HEK293 (cell line): ENCODE measurements at regions not wholly inside any gene's neighbourhood (a gene's known extent, or its start where the extent isn't known, plus 50 kb on each side); places are given as distances from the start of the nearest gene placed in this dataset.

ENCODE experiments used
- CTCF ChIA-PET: fragments of 350-600 bp; formaldehyde crosslinking; extraction: SDS; loops from one replicate; lab custom pipeline; 2021; ENCODE audit warnings: antibody characterized with exemption; lab: Yijun Ruan, JAX
- POLR2A ChIA-PET: fragments of 300-600 bp; formaldehyde crosslinking; extraction: SDS; loops from one replicate; lab custom pipeline; 2020; ENCODE audit warnings: antibody characterized with exemption, inconsistent platforms; lab: Yijun Ruan, JAX
- H3K27ac ChIP-seq: fragments of 200-500 bp; sonication (Bioruptor generic); 2 replicates; pipeline ENCODE4 v1.5.1; 2014; ENCODE audit warnings: low read depth, low read length, control low read depth, inconsistent platforms; ENCODE audit errors: extremely low read depth
- H3K36me3 ChIP-seq, 2 experiments: fragments of 200-500 bp in 1 of 2; sonication (Bioruptor generic) in 1 of 2; 1 replicate in 1 of 2; 2 replicates in 1 of 2; pipeline ENCODE4 v1.5.1; 2014 to 2017; ENCODE audit warnings: inconsistent platforms in 2 of 2, low read length in 2 of 2; ENCODE audit not compliant: control insufficient read depth in 2 of 2, insufficient read depth in 1 of 2
- H3K4me1 ChIP-seq: fragments of 200-500 bp; sonication (Bioruptor generic); 2 replicates; pipeline ENCODE4 v1.5.1; 2014; ENCODE audit warnings: mild to moderate bottlenecking, low read length, inconsistent platforms; ENCODE audit not compliant: control insufficient read depth, insufficient read depth
- H3K4me3 ChIP-seq: 2 replicates; pipeline ENCODE4 v1.5.1; 2011; ENCODE audit warnings: low read depth, mild to moderate bottlenecking, control low read depth, low read length, moderate library complexity
- H3K9me3 ChIP-seq: fragments of 200-500 bp; sonication (Bioruptor generic); 2 replicates; pipeline ENCODE4 v1.5.1; 2014; ENCODE audit warnings: low read depth, low read length, inconsistent platforms; ENCODE audit not compliant: control insufficient read depth, insufficient read depth
- GLI2 ChIP-seq: fragments of 450-650 bp; formaldehyde crosslinking; IDR thresholded peaks from 2 replicates; pipeline ENCODE4; 2017; ENCODE audit warnings: missing biosample characterization, missing genetic modification characterization, low read depth, borderline replicate concordance
- GLIS1 ChIP-seq: fragments of 450-650 bp; formaldehyde crosslinking; IDR thresholded peaks from 2 replicates; pipeline ENCODE4 v1.5.1; 2016; ENCODE audit warnings: missing biosample characterization, missing genetic modification characterization
- GLIS2 ChIP-seq: fragments of 450-650 bp; formaldehyde crosslinking; IDR thresholded peaks from 2 replicates; pipeline ENCODE4 v1.5.1; 2016; ENCODE audit warnings: missing biosample characterization, missing genetic modification characterization
- TRIM28 ChIP-seq: IDR thresholded peaks from 2 replicates; pipeline ENCODE4 v1.6.1; 2011; ENCODE audit warnings: low read length, control low read depth, borderline replicate concordance
- ZNF138 ChIP-seq: fragments of 450-650 bp; formaldehyde crosslinking; IDR thresholded peaks from 2 replicates; pipeline ENCODE4 v1.5.1; 2016; ENCODE audit warnings: missing biosample characterization, missing genetic modification characterization, borderline replicate concordance
- ZNF174 ChIP-seq: fragments of 450-650 bp; formaldehyde crosslinking; IDR thresholded peaks from 2 replicates; pipeline ENCODE4 v1.5.0; 2017; ENCODE audit warnings: missing biosample characterization, mild to moderate bottlenecking, missing genetic modification characterization
- ZNF214 ChIP-seq: fragments of 450-650 bp; formaldehyde crosslinking; IDR thresholded peaks from 2 replicates; pipeline ENCODE4 v1.5.1; 2017; ENCODE audit warnings: missing biosample characterization, mild to moderate bottlenecking, missing genetic modification characterization, borderline replicate concordance
- ZNF335 ChIP-seq: fragments of 450-650 bp; formaldehyde crosslinking; conservative IDR thresholded peaks from 2 replicates; pipeline ENCODE4 v1.5.1; 2016; ENCODE audit warnings: missing biosample characterization, missing genetic modification characterization
- ZNF341 ChIP-seq: fragments of 450-650 bp; formaldehyde crosslinking; IDR thresholded peaks from 2 replicates; pipeline ENCODE4; 2016; ENCODE audit warnings: low read depth, missing biosample characterization, missing genetic modification characterization
- ZNF366 ChIP-seq: fragments of 450-650 bp; formaldehyde crosslinking; conservative IDR thresholded peaks from 2 replicates; pipeline ENCODE4 v1.5.1; 2016; ENCODE audit warnings: missing biosample characterization, missing genetic modification characterization
- ZNF510 ChIP-seq: fragments of 450-650 bp; formaldehyde crosslinking; IDR thresholded peaks from 2 replicates; pipeline ENCODE4 v1.5.1; 2018; ENCODE audit warnings: mild to moderate bottlenecking, missing genetic modification characterization, missing biosample characterization; ENCODE audit not compliant: insufficient replicate concordance
- ZNF654 ChIP-seq: fragments of 450-650 bp; formaldehyde crosslinking; IDR thresholded peaks from 2 replicates; pipeline ENCODE4 v1.5.1; 2016; ENCODE audit warnings: low read depth, missing biosample characterization, missing genetic modification characterization
- ZNF670 ChIP-seq: fragments of 450-650 bp; formaldehyde crosslinking; IDR thresholded peaks from 2 replicates; pipeline ENCODE4 v1.5.1; 2016; ENCODE audit warnings: missing biosample characterization, missing genetic modification characterization, low read depth
- ZNF701 ChIP-seq: fragments of 450-650 bp; formaldehyde crosslinking; IDR thresholded peaks from 2 replicates; pipeline ENCODE4 v1.5.1; 2016; ENCODE audit warnings: missing biosample characterization, missing genetic modification characterization
- ZSCAN23 ChIP-seq: fragments of 450-650 bp; formaldehyde crosslinking; IDR thresholded peaks from 2 replicates; pipeline ENCODE4 v1.5.1; 2016; ENCODE audit warnings: missing biosample characterization, missing genetic modification characterization
- TF ChIP-seq, protein P1 (sequence below): fragments of 450-650 bp; IDR thresholded peaks from 2 replicates; pipeline ENCODE4 v1.5.1; 2018; ENCODE audit warnings: missing biosample characterization, mild to moderate bottlenecking, missing genetic modification characterization
- TF ChIP-seq, protein P2 (sequence below): fragments of 450-650 bp; formaldehyde crosslinking; IDR thresholded peaks from 2 replicates; pipeline ENCODE4 v1.5.1; 2016; ENCODE audit warnings: missing biosample characterization, missing genetic modification characterization
- TF ChIP-seq, protein P3 (sequence below): fragments of 450-650 bp; formaldehyde crosslinking; IDR thresholded peaks from 2 replicates; pipeline ENCODE4 v1.5.1; 2016; ENCODE audit warnings: missing biosample characterization, missing genetic modification characterization
- TF ChIP-seq, protein P4 (sequence below): fragments of 450-650 bp; formaldehyde crosslinking; conservative IDR thresholded peaks from 2 replicates; pipeline ENCODE4 v1.5.1; 2016; ENCODE audit warnings: low read depth, missing biosample characterization, missing genetic modification characterization

DNA sequence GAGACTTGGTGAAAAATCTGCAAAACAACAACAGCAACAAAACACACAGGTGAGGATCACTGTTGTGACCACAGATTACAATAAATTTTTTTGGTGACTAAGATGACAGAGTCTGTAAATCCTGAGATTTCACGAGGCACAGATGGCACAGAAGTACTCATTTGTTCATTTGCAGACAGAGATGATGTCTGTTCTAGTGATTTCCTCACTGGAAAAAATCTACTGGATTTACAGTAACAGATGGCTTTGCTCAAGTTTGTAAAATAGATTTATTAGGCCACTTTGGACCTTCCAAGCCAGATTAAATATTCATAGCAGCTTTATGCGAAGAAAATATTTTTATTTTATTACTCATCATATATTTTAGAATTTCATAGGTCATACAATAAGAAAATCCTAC is 113.5 kb upstream of the IL6 start (continued):
- TF ChIP-seq, protein P1, sequence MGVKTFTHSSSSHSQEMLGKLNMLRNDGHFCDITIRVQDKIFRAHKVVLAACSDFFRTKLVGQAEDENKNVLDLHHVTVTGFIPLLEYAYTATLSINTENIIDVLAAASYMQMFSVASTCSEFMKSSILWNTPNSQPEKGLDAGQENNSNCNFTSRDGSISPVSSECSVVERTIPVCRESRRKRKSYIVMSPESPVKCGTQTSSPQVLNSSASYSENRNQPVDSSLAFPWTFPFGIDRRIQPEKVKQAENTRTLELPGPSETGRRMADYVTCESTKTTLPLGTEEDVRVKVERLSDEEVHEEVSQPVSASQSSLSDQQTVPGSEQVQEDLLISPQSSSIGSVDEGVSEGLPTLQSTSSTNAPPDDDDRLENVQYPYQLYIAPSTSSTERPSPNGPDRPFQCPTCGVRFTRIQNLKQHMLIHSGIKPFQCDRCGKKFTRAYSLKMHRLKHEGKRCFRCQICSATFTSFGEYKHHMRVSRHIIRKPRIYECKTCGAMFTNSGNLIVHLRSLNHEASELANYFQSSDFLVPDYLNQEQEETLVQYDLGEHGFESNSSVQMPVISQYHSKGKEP (tag by site-specific recombination): no peak
- TF ChIP-seq ZNF366 (tag by site-specific recombination) (no peak), ZNF214 (tag by site-specific recombination) (no peak), GLIS1 (tag by site-specific recombination) (no peak)
- TF ChIP-seq, protein P2, sequence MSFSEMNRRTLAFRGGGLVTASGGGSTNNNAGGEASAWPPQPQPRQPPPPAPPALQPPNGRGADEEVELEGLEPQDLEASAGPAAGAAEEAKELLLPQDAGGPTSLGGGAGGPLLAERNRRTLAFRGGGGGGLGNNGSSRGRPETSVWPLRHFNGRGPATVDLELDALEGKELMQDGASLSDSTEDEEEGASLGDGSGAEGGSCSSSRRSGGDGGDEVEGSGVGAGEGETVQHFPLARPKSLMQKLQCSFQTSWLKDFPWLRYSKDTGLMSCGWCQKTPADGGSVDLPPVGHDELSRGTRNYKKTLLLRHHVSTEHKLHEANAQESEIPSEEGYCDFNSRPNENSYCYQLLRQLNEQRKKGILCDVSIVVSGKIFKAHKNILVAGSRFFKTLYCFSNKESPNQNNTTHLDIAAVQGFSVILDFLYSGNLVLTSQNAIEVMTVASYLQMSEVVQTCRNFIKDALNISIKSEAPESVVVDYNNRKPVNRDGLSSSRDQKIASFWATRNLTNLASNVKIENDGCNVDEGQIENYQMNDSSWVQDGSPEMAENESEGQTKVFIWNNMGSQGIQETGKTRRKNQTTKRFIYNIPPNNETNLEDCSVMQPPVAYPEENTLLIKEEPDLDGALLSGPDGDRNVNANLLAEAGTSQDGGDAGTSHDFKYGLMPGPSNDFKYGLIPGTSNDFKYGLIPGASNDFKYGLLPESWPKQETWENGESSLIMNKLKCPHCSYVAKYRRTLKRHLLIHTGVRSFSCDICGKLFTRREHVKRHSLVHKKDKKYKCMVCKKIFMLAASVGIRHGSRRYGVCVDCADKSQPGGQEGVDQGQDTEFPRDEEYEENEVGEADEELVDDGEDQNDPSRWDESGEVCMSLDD (tag by site-specific recombination): no peak

DNA sequence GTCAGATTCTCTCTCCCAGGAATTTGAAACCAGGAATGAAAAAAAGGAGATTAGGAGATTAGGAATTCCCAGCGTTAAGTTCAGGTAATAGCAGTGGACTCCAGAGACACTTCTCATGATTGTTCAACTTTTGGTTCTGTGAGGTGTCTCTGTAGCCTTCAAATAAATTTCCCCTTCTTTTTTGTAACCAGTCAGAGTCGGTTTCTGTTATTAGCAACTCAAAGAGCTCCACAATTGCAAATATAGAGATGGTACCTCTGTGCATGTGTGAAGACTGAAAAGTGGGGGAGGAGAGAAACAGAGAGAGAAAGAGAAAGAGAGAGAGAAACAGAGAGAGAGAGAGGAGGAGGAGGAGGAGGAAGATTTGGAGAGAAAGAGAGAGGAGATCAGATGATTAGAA is 112.8 kb upstream of the STEAP1B start:
- ChIA-PET POLR2A (no interaction called here), CTCF (no interaction called here)
- no peaks in the 10 kb centered on the region for H3K4me1 ChIP-seq
- no peaks in the 10 kb centered on the region for H3K9me3 ChIP-seq
- no peaks in the 10 kb centered on the region for H3K36me3 ChIP-seq
- TF ChIP-seq, protein P3, sequence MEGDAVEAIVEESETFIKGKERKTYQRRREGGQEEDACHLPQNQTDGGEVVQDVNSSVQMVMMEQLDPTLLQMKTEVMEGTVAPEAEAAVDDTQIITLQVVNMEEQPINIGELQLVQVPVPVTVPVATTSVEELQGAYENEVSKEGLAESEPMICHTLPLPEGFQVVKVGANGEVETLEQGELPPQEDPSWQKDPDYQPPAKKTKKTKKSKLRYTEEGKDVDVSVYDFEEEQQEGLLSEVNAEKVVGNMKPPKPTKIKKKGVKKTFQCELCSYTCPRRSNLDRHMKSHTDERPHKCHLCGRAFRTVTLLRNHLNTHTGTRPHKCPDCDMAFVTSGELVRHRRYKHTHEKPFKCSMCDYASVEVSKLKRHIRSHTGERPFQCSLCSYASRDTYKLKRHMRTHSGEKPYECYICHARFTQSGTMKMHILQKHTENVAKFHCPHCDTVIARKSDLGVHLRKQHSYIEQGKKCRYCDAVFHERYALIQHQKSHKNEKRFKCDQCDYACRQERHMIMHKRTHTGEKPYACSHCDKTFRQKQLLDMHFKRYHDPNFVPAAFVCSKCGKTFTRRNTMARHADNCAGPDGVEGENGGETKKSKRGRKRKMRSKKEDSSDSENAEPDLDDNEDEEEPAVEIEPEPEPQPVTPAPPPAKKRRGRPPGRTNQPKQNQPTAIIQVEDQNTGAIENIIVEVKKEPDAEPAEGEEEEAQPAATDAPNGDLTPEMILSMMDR (tag by site-specific recombination): no peak
- TF ChIP-seq ZNF174 (no peak), ZNF138 (tag by site-specific recombination) (no peak), GLI2 (tag by site-specific recombination) (no peak), ZNF510 (tag by site-specific recombination) (no peak), ZNF654 (tag by site-specific recombination) (no peak), GLIS2 (tag by site-specific recombination) (no peak), ZNF335 (tag by site-specific recombination) (no peak), ZNF701 (tag by site-specific recombination) (no peak), TRIM28 (no peak), ZNF341 (no peak), ZNF670 (no peak), ZSCAN23 (tag by site-specific recombination) (no peak)
- TF ChIP-seq, protein P4, sequence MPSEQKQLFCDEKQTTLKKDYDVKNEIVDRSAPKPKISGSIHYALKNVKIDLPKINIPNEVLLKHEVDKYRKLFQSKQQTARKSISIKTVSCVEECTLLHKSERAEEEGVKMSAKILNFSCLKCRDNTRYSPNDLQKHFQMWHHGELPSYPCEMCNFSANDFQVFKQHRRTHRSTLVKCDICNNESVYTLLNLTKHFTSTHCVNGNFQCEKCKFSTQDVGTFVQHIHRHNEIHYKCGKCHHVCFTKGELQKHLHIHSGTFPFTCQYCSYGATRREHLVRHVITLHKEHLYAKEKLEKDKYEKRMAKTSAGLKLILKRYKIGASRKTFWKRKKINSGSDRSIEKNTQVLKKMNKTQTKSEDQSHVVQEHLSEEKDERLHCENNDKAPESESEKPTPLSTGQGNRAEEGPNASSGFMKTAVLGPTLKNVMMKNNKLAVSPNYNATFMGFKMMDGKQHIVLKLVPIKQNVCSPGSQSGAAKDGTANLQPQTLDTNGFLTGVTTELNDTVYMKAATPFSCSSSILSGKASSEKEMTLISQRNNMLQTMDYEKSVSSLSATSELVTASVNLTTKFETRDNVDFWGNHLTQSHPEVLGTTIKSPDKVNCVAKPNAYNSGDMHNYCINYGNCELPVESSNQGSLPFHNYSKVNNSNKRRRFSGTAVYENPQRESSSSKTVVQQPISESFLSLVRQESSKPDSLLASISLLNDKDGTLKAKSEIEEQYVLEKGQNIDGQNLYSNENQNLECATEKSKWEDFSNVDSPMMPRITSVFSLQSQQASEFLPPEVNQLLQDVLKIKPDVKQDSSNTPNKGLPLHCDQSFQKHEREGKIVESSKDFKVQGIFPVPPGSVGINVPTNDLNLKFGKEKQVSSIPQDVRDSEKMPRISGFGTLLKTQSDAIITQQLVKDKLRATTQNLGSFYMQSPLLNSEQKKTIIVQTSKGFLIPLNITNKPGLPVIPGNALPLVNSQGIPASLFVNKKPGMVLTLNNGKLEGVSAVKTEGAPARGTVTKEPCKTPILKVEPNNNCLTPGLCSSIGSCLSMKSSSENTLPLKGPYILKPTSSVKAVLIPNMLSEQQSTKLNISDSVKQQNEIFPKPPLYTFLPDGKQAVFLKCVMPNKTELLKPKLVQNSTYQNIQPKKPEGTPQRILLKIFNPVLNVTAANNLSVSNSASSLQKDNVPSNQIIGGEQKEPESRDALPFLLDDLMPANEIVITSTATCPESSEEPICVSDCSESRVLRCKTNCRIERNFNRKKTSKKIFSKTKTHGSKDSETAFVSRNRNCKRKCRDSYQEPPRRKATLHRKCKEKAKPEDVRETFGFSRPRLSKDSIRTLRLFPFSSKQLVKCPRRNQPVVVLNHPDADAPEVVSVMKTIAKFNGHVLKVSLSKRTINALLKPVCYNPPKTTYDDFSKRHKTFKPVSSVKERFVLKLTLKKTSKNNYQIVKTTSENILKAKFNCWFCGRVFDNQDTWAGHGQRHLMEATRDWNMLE: no peak
- H3K27ac ChIP-seq: no peak overlapping the region
- no peak overlapping the region for H3K4me3 ChIP-seq
